ENCODE measurements at regions not wholly inside any gene's neighbourhood (a gene's known extent, or its start where the extent isn't known, plus 50 kb on each side); places are given as distances from the start of the nearest gene placed in this dataset.

GRCh38 chr2:225980372-225980771 is 580.9 kb downstream of the NYAP2 start:
- DNase-seq (ENCODE audit: low read depth in 2 of 2) = no peak

GRCh38 chr2:225971433-225971832 is 571.9 kb downstream of the NYAP2 start:
- DNase-seq (ENCODE audit: low read depth in 2 of 2) = no peak

- no peak for DNase-seq (ENCODE audit: low read depth in 2 of 2)
These were observed 549.4 kb downstream of the NYAP2 start for GRCh38 chr2:225948903-225949302.

- DNase-seq (ENCODE audit: low read depth in 2 of 2) = no peak
These were observed 539.5 kb downstream of the NYAP2 start for GRCh38 chr2:225938991-225939390.

- DNase-seq (ENCODE audit: low read depth in 2 of 2) = peak in 1 of 2 experiments; percentile 5
These were observed 538.2 kb downstream of the NYAP2 start for GRCh38 chr2:225937625-225938187.

- DNase-seq (ENCODE audit: low read depth in 2 of 2) = no peak
These were observed 533.4 kb downstream of the NYAP2 start for GRCh38 chr2:225932811-225933413.

GRCh38 chr2:225930687-225931086 is 531.2 kb downstream of the NYAP2 start:
- no peak for DNase-seq (ENCODE audit: low read depth in 2 of 2)

- peak in 1 of 2 experiments; percentile 20 for DNase-seq (ENCODE audit: low read depth in 2 of 2)
These were observed 521.2 kb downstream of the NYAP2 start for GRCh38 chr2:225920621-225921220.

- DNase-seq (ENCODE audit: low read depth in 2 of 2) = no peak
These were observed 517.2 kb downstream of the NYAP2 start for GRCh38 chr2:225916692-225917091.

GRCh38 chr2:225911019-225911418 is 511.5 kb downstream of the NYAP2 start:
- no peak for DNase-seq (ENCODE audit: low read depth in 2 of 2)

GRCh38 chr2:225895126-225895525 is 495.6 kb downstream of the NYAP2 start:
- DNase-seq (ENCODE audit: low read depth in 2 of 2) = no peak

GRCh38 chr2:225894236-225894980 is 494.9 kb downstream of the NYAP2 start:
- DNase-seq (ENCODE audit: low read depth in 2 of 2) = peak; percentile 32 to 42

- no peak for DNase-seq (ENCODE audit: low read depth in 2 of 2)
These were observed 493.6 kb downstream of the NYAP2 start for GRCh38 chr2:225893151-225893550.

GRCh38 chr2:225891771-225892170 is 492.3 kb downstream of the NYAP2 start:
- DNase-seq (ENCODE audit: low read depth in 2 of 2) = no peak

- no peak for DNase-seq (ENCODE audit: low read depth in 2 of 2)
These were observed 491.5 kb downstream of the NYAP2 start for GRCh38 chr2:225891013-225891412.

GRCh38 chr2:225889452-225889851 is 489.9 kb downstream of the NYAP2 start:
- peak; percentile 83 to 89 for DNase-seq (ENCODE audit: low read depth in 2 of 2)

GRCh38 chr2:225867071-225867470 is 467.6 kb downstream of the NYAP2 start:
- DNase-seq (ENCODE audit: low read depth in 2 of 2) = no peak

- no peak for DNase-seq (ENCODE audit: low read depth in 2 of 2)
These were observed 466.0 kb downstream of the NYAP2 start for GRCh38 chr2:225865468-225865867.

GRCh38 chr2:225864394-225864793 is 464.9 kb downstream of the NYAP2 start:
- DNase-seq (ENCODE audit: low read depth in 2 of 2) = no peak

- DNase-seq (ENCODE audit: low read depth in 2 of 2) = peak in 1 of 2 experiments; percentile 9
These were observed 443.4 kb downstream of the NYAP2 start for GRCh38 chr2:225842939-225843338.

- no peak for DNase-seq (ENCODE audit: low read depth in 2 of 2)
These were observed 441.8 kb downstream of the NYAP2 start for GRCh38 chr2:225841314-225841713.

GRCh38 chr2:225837328-225837727 is 437.8 kb downstream of the NYAP2 start:
- no peak for DNase-seq (ENCODE audit: low read depth in 2 of 2)

Measured in fibroblast of skin of left quadriceps (primary cell).